Activated CD4-positive, alpha-beta T cell treated with anti-CD3 and anti-CD28 coated beads for 1 hour (primary cell): ENCODE measurements at regions not wholly inside any gene's neighbourhood (a gene's known extent, or its start where the extent isn't known, plus 50 kb on each side); places are given as distances from the start of the nearest gene placed in this dataset.
"Not testable (repeated sequence)": the region's sequence is repeated elsewhere in the genome, so short reads cannot be mapped to it uniquely, and the experiment has no call there.

Source experiments
- DNase-seq: peaks from one replicate; pipeline ENCODE4 v3.0.0-alpha.2; 2020

DNA sequence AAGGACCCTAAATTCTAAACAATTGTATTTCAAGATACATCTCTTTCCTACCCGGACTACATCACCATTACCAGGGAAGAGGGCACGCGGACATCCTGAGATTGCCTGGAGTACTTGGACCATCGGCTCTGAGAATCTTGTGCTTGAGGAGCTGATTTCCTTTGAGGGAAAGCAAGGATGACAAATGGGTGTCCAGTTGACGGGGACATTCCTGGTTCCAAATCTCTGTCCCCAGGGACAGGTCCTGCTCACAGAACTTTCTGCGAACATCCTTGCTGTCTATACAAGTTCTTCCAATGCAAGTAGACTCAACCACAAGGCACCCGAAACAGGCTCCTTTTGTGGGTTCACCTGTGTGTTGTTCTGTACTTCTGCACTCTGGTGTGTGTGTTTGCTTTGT is 289.5 kb upstream of the MYT1L start:
- DNase-seq = no peak

DNA sequence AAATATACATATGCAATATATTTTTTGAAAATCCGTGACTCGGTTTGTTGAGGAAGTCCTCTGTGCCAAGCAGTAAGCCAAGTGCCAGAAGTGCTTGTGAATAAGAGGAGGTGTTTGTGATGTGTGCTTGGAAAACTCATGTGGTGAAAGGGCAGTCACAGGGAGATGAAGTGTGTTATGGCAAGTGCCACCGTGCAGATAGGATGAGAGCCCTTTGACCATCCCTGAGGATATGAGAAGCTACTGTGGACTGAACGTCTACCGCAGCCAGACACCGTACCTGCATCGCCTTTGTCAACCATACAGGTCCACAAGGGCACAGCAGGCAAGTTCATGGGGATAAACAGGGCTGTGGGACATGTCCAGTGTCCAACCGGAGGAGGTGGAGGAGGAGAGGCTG is 288.9 kb upstream of the MYT1L start:
- DNase-seq = no peak

DNA sequence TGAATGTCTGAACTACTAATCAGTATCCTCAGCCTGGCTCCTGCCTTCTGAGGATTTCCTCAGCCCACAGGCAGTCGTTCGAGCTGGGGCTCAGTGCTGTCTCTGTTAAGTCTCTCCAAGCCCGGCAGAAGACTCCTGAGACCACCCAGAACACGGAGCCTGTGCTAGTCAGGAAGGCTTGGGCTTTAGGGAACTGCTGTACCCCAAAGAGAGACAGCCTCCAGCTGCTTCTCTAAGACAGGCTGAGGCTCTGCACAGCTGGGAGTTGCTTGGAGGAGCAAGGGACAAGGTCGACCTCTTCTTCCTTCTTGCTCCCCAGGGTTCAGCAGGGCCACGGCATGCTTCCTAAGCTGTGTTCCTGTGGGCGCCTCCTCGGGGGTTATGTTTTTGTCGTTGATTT is 283.4 kb upstream of the MYT1L start:
- no peak for DNase-seq

DNA sequence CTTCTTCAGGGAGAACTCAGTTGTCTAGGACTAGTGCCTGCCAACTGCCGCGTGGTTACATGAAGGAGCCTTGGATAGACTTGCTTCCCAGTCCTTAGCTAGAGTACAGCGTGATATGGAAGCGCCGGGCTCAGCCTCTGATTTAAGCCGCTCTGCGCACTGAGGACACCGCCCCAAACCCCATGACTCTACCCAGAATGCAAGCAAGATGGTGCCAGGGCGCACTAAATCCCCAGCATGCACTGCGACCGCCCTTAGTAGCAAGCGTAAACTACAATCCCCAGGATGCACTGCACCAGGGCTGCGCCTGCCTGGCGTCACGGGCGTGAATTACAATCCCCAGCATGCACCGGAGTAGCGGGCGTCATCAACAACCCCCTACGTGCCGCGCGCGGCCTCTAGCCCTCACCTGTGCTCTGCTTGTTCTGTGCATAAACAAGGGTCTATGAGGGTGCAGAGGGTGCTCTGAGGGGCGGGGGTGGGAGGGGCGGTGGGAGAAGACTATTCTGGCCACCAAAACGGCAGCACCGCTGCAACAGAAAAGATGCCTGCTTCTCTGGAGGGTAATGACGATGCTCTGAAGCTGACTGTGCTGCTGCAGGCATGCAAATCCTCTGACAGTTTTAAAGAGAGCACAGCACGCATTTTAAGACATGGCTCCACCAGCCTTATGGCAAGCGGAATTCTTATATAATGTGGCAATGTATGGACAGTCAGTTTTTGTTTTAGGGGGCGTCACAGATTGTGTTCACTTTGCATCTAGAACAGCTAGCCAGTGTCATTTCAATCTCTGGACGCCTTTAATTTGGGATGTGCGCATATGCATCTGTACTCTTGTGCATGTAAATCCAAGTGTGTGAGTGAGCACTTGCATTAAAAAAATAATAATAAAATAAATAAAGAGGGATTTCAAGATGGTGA is 282.5 kb upstream of the MYT1L start:
- peak; percentile 79 for DNase-seq

DNA sequence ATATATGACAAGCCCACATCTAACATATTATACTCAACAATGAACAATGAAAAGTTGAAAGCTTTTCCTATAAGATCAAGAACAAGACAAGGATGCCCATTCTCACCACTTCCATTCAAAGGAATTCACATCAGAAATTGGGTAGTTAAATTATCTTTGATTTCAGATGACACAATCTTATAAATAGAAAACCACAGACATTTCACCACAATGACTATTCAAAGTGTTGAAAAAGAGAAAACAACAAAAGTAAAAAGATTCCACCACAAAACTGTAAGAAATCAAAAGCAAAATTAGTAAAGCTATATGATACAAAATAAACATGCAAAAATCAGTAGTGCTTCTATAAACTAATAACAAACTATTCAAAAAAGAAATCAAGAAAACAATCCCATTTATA is 279.7 kb upstream of the MYT1L start:
- no peak for DNase-seq

DNA sequence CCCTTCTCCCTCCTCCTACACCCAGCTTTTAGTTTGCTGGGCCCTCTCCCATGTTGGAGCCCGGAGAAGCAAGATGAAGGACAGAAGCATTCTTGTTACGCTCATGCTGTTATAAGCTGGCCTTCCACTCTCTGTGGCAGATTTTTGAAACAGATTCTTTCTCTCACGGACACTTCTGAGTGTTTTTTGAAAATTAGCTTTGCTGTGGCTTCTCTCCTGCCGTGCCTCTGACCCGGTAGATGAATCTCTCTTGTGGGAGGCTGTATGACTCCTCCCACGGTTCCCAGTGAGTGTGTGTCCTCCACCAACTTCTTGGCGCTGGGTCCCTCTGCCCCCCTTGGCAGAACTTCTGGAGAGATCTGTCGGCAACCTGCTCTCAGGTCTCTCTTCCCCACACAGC is 269.3 kb upstream of the MYT1L start:
- no peak for DNase-seq

DNA sequence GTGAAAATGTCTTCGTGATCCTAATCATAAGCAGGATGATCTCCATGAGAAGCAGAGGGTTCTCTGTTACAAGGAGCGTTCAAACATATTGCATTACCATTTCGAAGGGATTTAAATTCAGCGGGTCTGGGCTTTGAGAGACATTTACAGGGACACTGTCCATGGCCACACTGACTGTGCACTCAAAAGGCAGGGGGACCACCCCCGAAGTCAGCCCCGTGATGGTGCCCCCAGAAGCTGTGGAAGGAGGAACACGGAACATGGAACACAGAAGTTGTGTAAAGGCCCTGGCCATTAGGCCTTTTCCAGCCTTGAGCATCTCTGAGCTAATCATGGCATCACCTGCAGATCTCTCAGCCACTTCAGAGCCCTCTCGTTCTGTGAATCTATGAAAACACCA is 268.4 kb upstream of the MYT1L start:
- no peak for DNase-seq

DNA sequence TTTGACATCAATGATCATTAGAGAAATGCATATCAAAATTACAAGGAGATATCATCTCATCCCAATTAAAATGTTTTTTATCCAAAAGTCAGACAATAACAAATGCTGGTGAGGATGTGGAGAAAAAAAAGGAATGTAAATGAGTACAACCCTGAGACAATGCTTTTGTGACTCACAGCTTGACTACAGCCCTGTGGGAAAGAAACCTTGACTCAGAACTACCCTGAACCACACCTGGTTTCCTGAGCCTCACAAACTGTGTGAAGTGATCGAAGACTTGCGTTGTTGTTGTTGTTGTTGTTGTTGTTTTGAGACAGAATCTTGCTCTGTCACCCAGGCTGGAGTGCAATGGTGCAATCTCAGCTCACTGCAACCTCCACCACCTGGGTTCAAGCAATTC is 266.6 kb upstream of the MYT1L start:
- no peak for DNase-seq

DNA sequence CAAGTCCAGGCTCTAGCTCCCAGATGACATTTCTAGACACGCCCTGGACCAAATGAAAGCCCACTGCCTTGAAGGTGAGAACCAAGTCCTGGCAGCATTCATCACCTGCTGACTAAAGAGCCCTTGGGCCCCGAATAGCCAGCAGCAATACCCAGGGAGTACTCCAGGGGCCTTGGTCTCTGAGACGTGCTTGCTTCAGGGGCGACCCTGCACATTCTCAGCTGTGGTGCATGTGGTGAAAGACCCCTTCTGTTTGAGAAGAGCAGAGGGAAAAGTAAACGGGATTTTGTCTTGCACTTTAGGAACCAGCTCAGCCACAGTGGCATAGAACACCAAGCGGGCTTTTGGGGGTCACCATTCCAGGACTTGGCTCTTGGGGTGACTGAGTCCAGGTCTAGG is 260.5 kb upstream of the MYT1L start:
- DNase-seq = no peak

DNA sequence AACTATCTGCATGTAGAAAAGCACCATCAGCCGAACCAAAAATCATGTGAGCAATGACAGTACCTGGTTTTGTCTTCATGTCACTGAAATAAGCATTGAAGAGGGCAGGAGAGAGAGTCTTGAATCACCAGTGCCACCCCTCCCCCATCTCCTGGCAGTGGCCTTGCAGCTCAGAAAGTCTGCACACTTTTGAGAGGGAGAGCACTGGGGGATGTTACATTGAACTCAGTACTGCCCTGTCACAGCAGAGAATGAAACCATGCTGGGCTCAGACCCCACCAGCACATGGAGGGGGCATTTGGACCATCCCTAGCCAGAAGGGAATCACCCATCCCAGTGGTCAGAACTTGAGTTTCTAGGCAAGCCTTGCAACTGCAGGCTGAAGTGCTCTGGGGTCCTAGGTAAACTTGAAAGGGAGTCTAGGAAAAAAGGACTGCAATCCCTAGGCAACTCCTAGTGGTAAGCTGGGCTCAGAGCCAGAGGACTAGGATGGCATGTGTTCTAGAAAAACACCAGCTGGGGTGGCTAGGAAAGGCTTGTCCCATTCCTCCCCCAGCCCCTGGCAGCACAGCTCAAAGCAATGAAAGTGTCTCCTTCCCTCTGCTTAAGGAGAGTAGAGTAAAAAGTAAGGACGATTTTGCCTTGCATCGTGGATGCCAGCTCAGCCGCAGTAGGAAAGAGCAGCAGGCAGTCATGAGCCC is 259.9 kb upstream of the MYT1L start:
- no peak for DNase-seq

DNA sequence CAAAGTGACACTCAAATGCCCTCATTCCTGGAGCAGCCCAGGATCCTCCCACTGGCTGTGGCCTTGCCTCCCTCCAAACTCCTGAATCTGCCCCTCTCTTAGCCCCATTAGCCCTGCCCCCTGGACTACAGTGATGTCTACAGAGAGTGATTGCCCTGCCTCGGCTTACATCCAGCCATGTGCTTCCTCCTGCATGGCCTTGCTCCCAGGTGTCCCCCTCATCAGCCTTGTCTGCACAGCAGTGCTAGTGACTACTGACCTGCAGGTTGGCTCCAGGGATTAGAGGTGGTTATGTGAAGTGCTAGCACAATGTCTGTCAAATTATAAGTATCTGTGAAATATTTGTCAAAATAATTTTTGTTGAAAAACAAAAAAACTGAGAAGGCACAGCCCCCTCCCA is 259.1 kb upstream of the MYT1L start:
- no peak for DNase-seq

DNA sequence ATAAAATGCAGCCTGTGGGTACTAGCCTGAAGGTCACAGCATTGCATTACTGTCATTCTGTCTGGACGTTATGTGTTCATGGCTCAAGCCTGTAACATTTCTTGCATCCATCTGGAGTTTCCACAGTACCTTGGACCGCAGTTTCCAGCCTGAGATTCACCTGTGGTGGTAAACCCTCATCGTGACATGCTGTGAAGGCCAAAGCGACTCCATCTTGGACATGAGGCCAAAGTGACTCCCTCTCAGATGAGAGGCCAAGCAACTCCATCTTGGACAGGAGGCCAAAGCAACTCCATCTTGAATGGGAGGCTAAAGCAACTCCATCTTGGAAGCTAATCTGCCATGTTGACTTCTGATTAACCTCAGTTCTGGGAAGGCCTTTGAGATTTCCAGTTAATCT is 257.7 kb upstream of the MYT1L start:
- DNase-seq = no peak

DNA sequence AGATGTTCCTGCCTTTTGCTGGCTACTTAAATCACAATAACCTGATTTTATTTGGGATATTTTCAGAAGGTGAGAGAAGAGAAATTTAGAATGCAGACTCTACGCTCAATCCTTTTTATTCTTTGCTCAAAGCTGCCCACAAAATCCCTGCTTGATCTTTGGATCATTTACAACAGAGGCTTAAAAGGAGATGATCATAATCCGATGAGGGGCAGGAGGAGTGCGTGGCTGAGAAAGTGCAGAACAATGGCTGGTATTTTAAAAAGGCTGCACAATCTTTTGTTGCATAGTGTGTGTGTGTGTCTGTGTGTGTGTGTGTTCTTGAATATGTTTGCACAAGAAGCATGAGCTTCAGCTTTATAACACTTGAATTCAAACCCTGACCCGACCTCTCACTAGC is 256.3 kb upstream of the MYT1L start:
- DNase-seq = no peak

DNA sequence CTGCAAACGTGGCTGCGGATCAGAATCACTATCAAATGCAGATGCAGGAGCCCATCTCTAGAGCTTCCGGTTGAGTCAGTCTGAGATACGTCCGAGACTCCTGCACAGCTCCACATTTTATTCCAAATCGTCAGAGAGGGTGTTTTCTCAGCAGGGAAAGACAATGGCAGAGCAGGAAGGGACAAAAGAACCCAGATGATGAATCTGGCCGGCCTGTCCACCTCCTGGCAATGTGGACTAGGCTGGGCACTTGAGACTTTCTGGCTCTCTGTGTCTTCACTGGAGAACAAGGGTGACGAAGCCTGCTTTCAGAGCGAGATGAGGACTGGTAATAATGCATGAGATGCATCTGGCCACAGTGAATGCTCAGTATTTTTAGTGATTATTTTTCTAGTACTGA is 255.9 kb upstream of the MYT1L start:
- no peak for DNase-seq

DNA sequence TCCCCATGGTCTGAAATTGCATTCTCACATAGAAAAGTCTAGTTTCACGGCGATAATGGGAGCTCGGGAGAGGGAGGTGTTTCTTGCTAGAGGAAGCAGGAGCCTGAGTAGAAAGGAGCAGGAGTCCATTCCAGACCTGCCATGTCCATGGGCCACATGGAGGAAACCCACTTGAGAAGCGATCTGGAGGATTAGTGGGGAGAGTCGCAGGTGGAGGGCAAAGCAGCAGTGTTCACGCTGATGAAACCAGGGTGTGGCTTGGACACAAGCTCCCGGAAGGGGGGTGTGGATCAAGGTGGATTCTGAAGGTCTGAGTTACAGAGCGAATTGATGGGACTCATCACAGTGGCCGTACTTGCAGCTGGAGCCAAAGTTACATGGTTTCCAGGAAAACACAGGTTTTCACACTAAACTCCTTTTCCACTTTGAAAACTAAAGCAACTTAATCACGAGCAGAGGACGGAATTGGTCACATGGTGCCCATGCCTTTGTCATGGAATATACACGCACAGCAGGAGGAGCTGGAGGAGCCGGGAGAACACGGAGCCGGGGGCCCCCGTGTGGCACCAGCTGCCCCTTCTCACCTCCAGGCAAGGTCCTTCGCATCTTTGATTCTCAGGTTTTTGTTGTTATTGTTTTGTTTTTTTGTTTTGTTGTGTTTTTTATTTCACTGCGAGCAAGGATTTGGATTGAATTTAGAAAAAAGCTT is 255.1 kb upstream of the MYT1L start:
- DNase-seq = no peak

DNA sequence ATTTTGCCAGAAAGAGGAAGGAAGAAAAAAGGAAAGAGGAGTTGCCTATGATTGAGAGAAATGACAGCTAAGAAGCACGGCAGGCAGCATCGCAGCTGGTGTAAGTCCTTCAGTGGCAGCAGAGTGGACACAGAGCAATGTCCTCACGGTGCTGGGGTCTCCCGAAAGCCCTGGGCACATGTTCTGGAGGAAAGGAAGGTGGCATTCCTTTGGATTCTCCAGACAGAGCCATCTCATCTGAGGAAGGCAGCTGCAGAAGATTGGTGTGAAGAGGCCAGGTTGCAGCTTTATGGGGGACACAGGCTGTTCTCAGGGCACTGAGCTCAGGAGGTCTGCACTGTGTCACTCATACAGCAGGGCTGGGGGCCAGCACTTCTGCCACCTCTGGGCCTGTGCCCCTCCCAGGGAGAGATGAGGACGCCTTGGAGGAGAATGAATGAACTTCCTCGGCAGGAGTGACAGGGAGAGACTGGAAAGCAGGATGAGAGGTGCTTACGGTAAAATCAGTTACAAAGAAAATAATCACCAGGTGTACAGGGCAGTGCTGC is 252.0 kb upstream of the MYT1L start:
- no peak for DNase-seq

DNA sequence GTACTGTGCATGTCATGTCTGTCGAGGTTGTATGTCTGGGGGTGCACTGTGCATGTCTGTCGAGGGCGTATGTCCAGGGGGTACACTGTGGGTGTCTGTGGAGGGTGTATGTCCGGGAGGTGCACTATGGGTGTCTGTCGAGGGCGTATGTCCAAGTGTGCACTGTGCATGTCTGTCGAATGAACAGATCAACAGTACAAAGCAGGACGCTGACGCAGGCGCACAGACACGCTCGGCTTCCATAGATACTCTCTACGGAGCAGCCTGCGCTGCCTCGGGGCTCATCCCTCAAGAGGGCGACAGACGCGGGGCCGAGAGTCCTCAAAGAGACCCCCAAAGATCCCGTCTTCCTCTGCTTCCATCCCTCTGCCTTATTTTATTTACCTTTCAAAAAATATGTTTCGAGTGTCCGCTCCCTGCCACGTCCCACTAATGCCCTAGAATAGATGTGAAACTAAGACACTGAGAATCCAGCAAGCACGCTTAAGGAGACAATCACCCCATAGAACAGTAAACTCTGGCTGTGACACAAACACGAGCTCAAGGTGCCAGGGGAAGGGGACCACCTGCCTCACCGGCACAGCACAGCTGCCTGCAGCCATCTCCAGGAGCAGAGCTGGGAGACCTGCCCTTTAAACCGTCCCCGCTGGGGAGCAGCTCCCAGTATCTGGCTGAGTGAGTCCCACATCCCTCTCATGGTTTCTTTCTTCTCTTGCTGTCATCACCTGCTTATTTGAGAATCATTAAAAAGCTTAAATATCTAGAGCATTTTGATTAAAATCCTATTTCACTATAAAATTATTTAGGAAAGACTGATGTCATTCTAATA is 250.5 kb upstream of the MYT1L start:
- no peak for DNase-seq

DNA sequence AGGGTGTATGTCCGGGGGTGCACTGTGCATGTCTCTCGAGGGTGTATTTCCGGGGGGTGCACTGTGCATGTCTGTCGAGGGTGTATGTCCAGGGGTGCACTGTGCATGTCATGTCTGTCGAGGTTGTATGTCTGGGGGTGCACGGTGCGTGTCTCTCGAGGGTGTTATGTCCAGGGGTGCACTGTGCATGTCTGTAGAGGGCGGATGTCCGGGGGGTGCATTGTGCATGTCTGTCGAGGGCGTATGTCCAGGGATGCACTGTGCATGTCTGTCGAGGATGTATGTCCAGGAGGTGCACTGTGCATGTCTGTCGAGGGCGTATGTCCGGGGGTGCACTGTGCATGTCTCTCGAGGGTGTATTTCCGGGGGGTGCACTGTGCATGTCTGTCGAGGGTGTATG is 249.8 kb upstream of the MYT1L start:
- DNase-seq = not testable (repeated sequence)

DNA sequence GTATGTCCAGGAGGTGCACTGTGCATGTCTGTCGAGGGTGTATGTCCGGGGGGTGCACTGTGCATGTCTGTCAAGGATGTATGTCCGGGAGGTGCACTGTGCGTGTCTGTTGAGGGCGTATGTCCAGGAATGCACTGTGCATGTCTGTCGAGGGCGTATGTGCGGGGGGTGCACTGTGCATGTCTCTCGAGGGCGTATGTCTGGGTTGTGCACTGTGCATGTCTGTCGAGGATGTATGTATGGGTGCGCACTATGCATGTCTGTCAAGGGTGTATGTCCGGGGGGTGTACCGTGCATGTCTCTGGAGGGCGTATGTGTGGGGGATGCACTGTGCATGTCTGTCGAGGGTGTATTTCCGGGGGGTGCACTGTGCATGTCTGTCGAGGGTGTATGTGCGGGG is 249.3 kb upstream of the MYT1L start:
- no peak for DNase-seq

DNA sequence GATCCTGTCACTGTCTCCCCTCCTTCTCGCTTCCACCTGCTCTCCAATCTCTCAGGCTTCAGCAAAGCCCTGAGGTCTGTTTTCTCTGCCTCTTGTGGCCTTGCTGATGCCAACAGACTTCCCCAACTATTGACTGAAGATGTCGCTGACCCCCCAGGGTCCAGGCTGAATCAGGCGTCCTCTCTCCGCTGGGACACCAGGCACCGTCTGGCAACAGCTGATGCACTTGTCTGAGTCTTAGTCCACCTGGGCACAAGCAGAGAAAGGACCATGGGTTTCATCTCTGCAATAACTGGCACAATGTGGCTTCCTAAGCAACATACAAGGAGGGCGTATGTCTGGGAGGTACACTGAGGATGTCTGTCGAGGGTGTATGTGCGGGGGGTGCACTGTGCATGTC is 248.7 kb upstream of the MYT1L start:
- no peak for DNase-seq

DNA sequence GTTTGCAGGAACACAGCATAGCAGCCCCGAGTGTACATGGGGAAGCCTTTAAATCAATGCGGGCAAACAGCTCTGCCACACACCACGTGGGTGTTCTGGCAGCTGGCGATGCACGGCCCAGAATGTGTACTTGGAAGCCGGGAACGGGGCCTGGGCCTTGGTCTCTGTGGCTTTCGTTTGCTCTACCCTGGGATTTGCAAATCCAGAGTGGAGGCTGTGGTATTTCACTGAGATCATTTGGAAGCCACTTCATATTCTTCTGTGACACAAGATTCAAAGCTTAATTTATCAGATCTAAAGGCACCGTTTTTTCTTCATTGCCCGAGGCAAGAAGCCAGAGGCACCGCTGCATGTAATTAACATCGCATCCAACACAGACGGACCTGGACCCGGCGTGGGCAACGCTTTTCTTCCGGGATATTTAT is 246.3 kb upstream of the MYT1L start:
- no peak for DNase-seq

DNA sequence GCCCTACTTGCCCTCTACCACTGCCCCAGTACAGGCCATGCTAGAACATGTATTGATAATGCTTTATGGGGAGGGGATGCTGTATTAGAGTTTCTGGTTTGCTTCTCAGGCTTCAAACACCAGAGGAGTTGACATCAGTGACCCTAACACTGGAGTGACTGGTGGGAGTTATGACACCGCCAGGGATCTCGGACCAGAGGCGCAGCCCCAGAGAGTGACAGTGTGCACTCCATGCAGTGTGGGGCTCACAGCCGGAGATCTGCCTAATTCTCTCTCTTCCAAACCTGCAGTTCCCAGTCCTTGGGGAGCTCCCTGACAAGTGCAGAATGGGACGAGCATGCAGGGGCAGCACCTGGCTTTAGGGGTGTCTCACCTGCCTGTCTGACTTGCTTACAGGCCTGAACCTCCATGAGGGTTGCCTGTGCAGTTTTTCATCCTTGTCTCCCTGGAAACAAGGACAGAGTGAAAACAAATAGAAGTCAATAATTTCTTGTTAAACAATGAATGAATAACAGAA is 244.9 kb upstream of the MYT1L start:
- no peak for DNase-seq
